ENCODE measurements at regions not wholly inside any gene's neighbourhood (a gene's known extent, or its start where the extent isn't known, plus 50 kb on each side); places are given as distances from the start of the nearest gene placed in this dataset.

- no peak for TF ChIP-seq EZH2 (IDR thresholded peaks at IDR 0.05; ENCODE audit: low read length, missing control alignments)
- TF ChIP-seq CTCF (conservative IDR thresholded peaks at IDR 0.05 in 1 of 2, IDR thresholded peaks at IDR 0.05 in 1 of 2; ENCODE audit: low read depth in 1 of 2, low read length in 2 of 2), result no peak
- Histone ChIP-seq H2AFZ (ENCODE audit: low read length) (no peak overlapping the region), H3K4me2 (ENCODE audit: extremely low read depth, insufficient read depth, low read length) (no peak overlapping the region), H3K9me3 (ENCODE audit: control insufficient read depth, insufficient read depth, low read depth, low read length) (no peaks in the 10 kb centered on the region), H3K79me2 (ENCODE audit: control insufficient read depth, insufficient read depth, low read length) (no peaks in the 10 kb centered on the region), H3K4me1 (ENCODE audit: control insufficient read depth, extremely low read depth, insufficient read depth, low read length) (no peaks in the 10 kb centered on the region), H3K4me3 (replicated peaks in 1 of 4; ENCODE audit: control extremely low read depth in 1 of 4, insufficient read depth in 1 of 4, low read depth in 3 of 4, low read length in 4 of 4) (no peak overlapping the region), H3K27ac (ENCODE audit: insufficient read depth, low read length) (no peak overlapping the region), H3K36me3 (ENCODE audit: control insufficient read depth, insufficient read depth, low read length) (no peaks in the 10 kb centered on the region), H4K20me1 (ENCODE audit: control insufficient read depth, extremely low read depth, insufficient read depth, low read length) (no peaks in the 10 kb centered on the region), H3K27me3 (ENCODE audit: control insufficient read depth, insufficient read depth, low read length) (no peaks in the 10 kb centered on the region), H3K9ac (ENCODE audit: insufficient read depth, low read length) (no peak overlapping the region)
- DNase-seq (ENCODE audit: low read depth in 2 of 2), result no peak
Observed at GRCh38 chr3:40841570-40842109, 316.9 kb downstream of the ZNF621 start.

GRCh38 chr3:40842714-40843113 lies 318.0 kb downstream of the ZNF621 start:
- no peak for DNase-seq (ENCODE audit: low read depth in 2 of 2)
- Histone ChIP-seq H3K4me3 (replicated peaks in 1 of 4; ENCODE audit: control extremely low read depth in 1 of 4, insufficient read depth in 1 of 4, low read depth in 3 of 4, low read length in 4 of 4) (no peak overlapping the region), H3K9me3 (ENCODE audit: control insufficient read depth, insufficient read depth, low read depth, low read length) (no peaks in the 10 kb centered on the region), H3K4me1 (ENCODE audit: control insufficient read depth, extremely low read depth, insufficient read depth, low read length) (no peaks in the 10 kb centered on the region), H3K9ac (ENCODE audit: insufficient read depth, low read length) (no peak overlapping the region), H3K27me3 (ENCODE audit: control insufficient read depth, insufficient read depth, low read length) (no peaks in the 10 kb centered on the region), H3K27ac (ENCODE audit: insufficient read depth, low read length) (no peak overlapping the region), H3K36me3 (ENCODE audit: control insufficient read depth, insufficient read depth, low read length) (no peaks in the 10 kb centered on the region), H4K20me1 (ENCODE audit: control insufficient read depth, extremely low read depth, insufficient read depth, low read length) (no peaks in the 10 kb centered on the region), H3K4me2 (ENCODE audit: extremely low read depth, insufficient read depth, low read length) (no peak overlapping the region), H2AFZ (ENCODE audit: low read length) (no peak overlapping the region), H3K79me2 (ENCODE audit: control insufficient read depth, insufficient read depth, low read length) (no peaks in the 10 kb centered on the region)
- TF ChIP-seq EZH2 (IDR thresholded peaks at IDR 0.05; ENCODE audit: low read length, missing control alignments) (no peak), CTCF (conservative IDR thresholded peaks at IDR 0.05 in 1 of 2, IDR thresholded peaks at IDR 0.05 in 1 of 2; ENCODE audit: low read depth in 1 of 2, low read length in 2 of 2) (no peak)

DNA sequence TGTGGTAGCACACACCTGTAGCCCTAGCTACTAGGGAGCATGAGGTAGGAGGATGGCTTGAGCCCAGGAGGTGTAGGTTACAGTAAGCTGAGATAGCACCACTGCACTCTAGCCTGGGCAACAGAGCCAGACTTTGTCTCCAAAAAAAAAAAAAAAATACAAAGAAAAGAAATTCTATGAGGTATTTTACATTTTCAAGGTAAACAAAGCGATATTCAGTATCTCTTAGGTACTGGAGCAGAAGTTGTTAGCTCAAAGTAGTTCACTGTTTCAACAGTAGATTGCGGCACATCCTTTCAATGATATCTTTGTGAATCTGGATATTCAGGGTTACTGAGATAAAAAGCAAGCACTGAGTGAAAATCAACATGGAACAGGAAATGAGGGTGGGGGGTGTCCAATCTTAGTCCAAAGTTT lies 318.5 kb downstream of the ZNF621 start:
- no peak for DNase-seq (ENCODE audit: low read depth in 2 of 2)

More for the DNA sequence above, 318.5 kb downstream of the ZNF621 start:
- Histone ChIP-seq H4K20me1 (ENCODE audit: control insufficient read depth, extremely low read depth, insufficient read depth, low read length) (no peaks in the 10 kb centered on the region), H3K36me3 (ENCODE audit: control insufficient read depth, insufficient read depth, low read length) (no peaks in the 10 kb centered on the region), H3K9me3 (ENCODE audit: control insufficient read depth, insufficient read depth, low read depth, low read length) (no peaks in the 10 kb centered on the region), H2AFZ (ENCODE audit: low read length) (no peak overlapping the region), H3K27me3 (ENCODE audit: control insufficient read depth, insufficient read depth, low read length) (no peaks in the 10 kb centered on the region), H3K9ac (ENCODE audit: insufficient read depth, low read length) (no peak overlapping the region), H3K27ac (ENCODE audit: insufficient read depth, low read length) (no peak overlapping the region), H3K4me2 (ENCODE audit: extremely low read depth, insufficient read depth, low read length) (no peak overlapping the region), H3K79me2 (ENCODE audit: control insufficient read depth, insufficient read depth, low read length) (no peaks in the 10 kb centered on the region), H3K4me1 (ENCODE audit: control insufficient read depth, extremely low read depth, insufficient read depth, low read length) (no peaks in the 10 kb centered on the region), H3K4me3 (replicated peaks in 1 of 4; ENCODE audit: control extremely low read depth in 1 of 4, insufficient read depth in 1 of 4, low read depth in 3 of 4, low read length in 4 of 4) (no peak overlapping the region)
- TF ChIP-seq EZH2 (IDR thresholded peaks at IDR 0.05; ENCODE audit: low read length, missing control alignments), result no peak
- TF ChIP-seq CTCF (conservative IDR thresholded peaks at IDR 0.05 in 1 of 2, IDR thresholded peaks at IDR 0.05 in 1 of 2; ENCODE audit: low read depth in 1 of 2, low read length in 2 of 2), result no peak

Data from fibroblast of lung (primary cell).